Osteoblast (primary cell): ENCODE measurements at regions not wholly inside any gene's neighbourhood (a gene's known extent, or its start where the extent isn't known, plus 50 kb on each side); places are given as distances from the start of the nearest gene placed in this dataset.

ENCODE experiments used
- DNase-seq: peaks from one replicate; pipeline ENCODE4 v3.0.0; 2011; ENCODE audit warnings: low spot score, mixed read lengths; ENCODE audit not compliant: insufficient read length; ENCODE audit errors: missing footprints
- H2AFZ ChIP-seq: 2 replicates; pipeline ENCODE4 v1.6.0; 2011; ENCODE audit warnings: mild to moderate bottlenecking, low read length
- H3K27ac ChIP-seq: 2 replicates; pipeline ENCODE4 v1.5.1; 2011; ENCODE audit warnings: mild to moderate bottlenecking, low read depth, low read length, moderate library complexity
- H3K27me3 ChIP-seq: 2 replicates; pipeline ENCODE4 v1.6.0; 2012; ENCODE audit warnings: mild to moderate bottlenecking, control low read depth, inconsistent platforms, low read length, moderate library complexity; ENCODE audit not compliant: insufficient read depth
- H3K36me3 ChIP-seq: 2 replicates; pipeline ENCODE4 v1.5.1; 2011; ENCODE audit warnings: mild to moderate bottlenecking, low read length, control low read depth, moderate library complexity; ENCODE audit not compliant: insufficient read depth
- H3K4me1 ChIP-seq: 2 replicates; pipeline ENCODE4 v1.5.1; 2011; ENCODE audit warnings: mild to moderate bottlenecking, low read length, control low read depth, moderate library complexity; ENCODE audit not compliant: insufficient read depth
- H3K4me2 ChIP-seq: 2 replicates; pipeline ENCODE4 v1.6.0; 2011; ENCODE audit warnings: mild to moderate bottlenecking, low read length; ENCODE audit not compliant: insufficient read depth
- H3K4me3 ChIP-seq: fragments of 200-600 bp; sonication (generic); 3 replicates; pipeline ENCODE4 v1.5.1; 2012; ENCODE audit warnings: mild to moderate bottlenecking, low read length, inconsistent platforms; ENCODE audit not compliant: insufficient read depth
- H3K79me2 ChIP-seq: 2 replicates; pipeline ENCODE4 v1.6.0; 2012; ENCODE audit warnings: mild to moderate bottlenecking, low read length, control low read depth, inconsistent platforms; ENCODE audit not compliant: insufficient read depth
- H3K9me3 ChIP-seq: 2 replicates; pipeline ENCODE4 v1.5.1; 2011; ENCODE audit warnings: low read depth, low read length, control low read depth
- H4K20me1 ChIP-seq: 2 replicates; pipeline ENCODE4 v1.6.0; 2012; ENCODE audit warnings: mild to moderate bottlenecking, low read length, control low read depth; ENCODE audit not compliant: insufficient read depth
- CTCF ChIP-seq: IDR thresholded peaks from 2 replicates; pipeline ENCODE4 v1.5.1; 2011; ENCODE audit warnings: mild to moderate bottlenecking, low read depth, low read length, moderate library complexity; ENCODE audit errors: extremely low read depth

GRCh38 chr11:105486929-105487328 lies 122.9 kb upstream of the GRIA4 start:
- H3K4me2 ChIP-seq = no peak overlapping the region
- no peaks in the 10 kb centered on the region for H3K36me3 ChIP-seq
- no peak for TF ChIP-seq CTCF
- no peak overlapping the region for H3K27ac ChIP-seq
- DNase-seq = no peak
- no peaks in the 10 kb centered on the region for H3K9me3 ChIP-seq
- no peak overlapping the region for H3K4me3 ChIP-seq
- H3K79me2 ChIP-seq = no peaks in the 10 kb centered on the region
- H2AFZ ChIP-seq = no peak overlapping the region
- H4K20me1 ChIP-seq = no peaks in the 10 kb centered on the region
- H3K27me3 ChIP-seq = no peaks in the 10 kb centered on the region
- H3K4me1 ChIP-seq = no peaks in the 10 kb centered on the region

- Histone ChIP-seq H3K36me3 (no peaks in the 10 kb centered on the region), H3K4me2 (no peak overlapping the region), H3K27ac (no peak overlapping the region), H3K4me1 (no peaks in the 10 kb centered on the region), H3K4me3 (no peak overlapping the region), H3K79me2 (no peaks in the 10 kb centered on the region), H2AFZ (no peak overlapping the region), H3K9me3 (peaks cover 2% of the 10 kb centered on the region), H4K20me1 (no peaks in the 10 kb centered on the region), H3K27me3 (no peaks in the 10 kb centered on the region)
- no peak for TF ChIP-seq CTCF
- DNase-seq = no peak
Measured at GRCh38 chr11:105469931-105470330, 139.9 kb upstream of the GRIA4 start.

GRCh38 chr11:105468154-105468553 lies 141.7 kb upstream of the GRIA4 start:
- no peak overlapping the region for H2AFZ ChIP-seq
- H3K4me1 ChIP-seq = no peaks in the 10 kb centered on the region
- H4K20me1 ChIP-seq = no peaks in the 10 kb centered on the region
- H3K4me2 ChIP-seq = no peak overlapping the region
- no peaks in the 10 kb centered on the region for H3K79me2 ChIP-seq
- H3K27ac ChIP-seq = no peak overlapping the region
- TF ChIP-seq CTCF = no peak
- no peaks in the 10 kb centered on the region for H3K9me3 ChIP-seq
- DNase-seq = no peak
- no peaks in the 10 kb centered on the region for H3K36me3 ChIP-seq
- H3K27me3 ChIP-seq = no peaks in the 10 kb centered on the region
- H3K4me3 ChIP-seq = no peak overlapping the region

- TF ChIP-seq CTCF = no peak
- H3K27me3 ChIP-seq = no peaks in the 10 kb centered on the region
Measured at GRCh38 chr11:105466582-105467228, 143.2 kb upstream of the GRIA4 start.

More at GRCh38 chr11:105466582-105467228, 143.2 kb upstream of the GRIA4 start:
- H4K20me1 ChIP-seq = no peaks in the 10 kb centered on the region
- no peak overlapping the region for H2AFZ ChIP-seq
- no peaks in the 10 kb centered on the region for H3K9me3 ChIP-seq
- H3K27ac ChIP-seq = no peak overlapping the region
- no peak overlapping the region for H3K4me2 ChIP-seq
- no peaks in the 10 kb centered on the region for H3K79me2 ChIP-seq
- DNase-seq = no peak
- H3K4me3 ChIP-seq = no peak overlapping the region
- no peaks in the 10 kb centered on the region for H3K4me1 ChIP-seq
- H3K36me3 ChIP-seq = no peaks in the 10 kb centered on the region
